Activated CD4-positive, alpha-beta T cell treated with anti-CD3 and anti-CD28 coated beads for 36 hours (primary cell): ENCODE measurements at regions not wholly inside any gene's neighbourhood (a gene's known extent, or its start where the extent isn't known, plus 50 kb on each side); places are given as distances from the start of the nearest gene placed in this dataset.
"Not testable (repeated sequence)": the region's sequence is repeated elsewhere in the genome, so short reads cannot be mapped to it uniquely, and the experiment has no call there.

Source experiments
- ATAC-seq: fragments of 200-7000 bp; cut with Tn5 transposase; one replicate; pipeline ENCODE4 v1.10.0; 2021; ENCODE audit warnings: mild to moderate bottlenecking, moderate library complexity
- CTCF ChIA-PET: fragments of 350-600 bp; sonication (Branson Sonifier 250); formaldehyde crosslinking; loops from one replicate; lab custom pipeline; 2021; ENCODE audit warnings: antibody characterized with exemption; lab: Charles Lee
- POLR2A ChIA-PET: fragments of 350-600 bp; sonication (Branson Sonifier 250); formaldehyde crosslinking; loops from one replicate; lab custom pipeline; 2021; ENCODE audit warnings: antibody characterized with exemption, inconsistent platforms; lab: Charles Lee
- DNase-seq: peaks from one replicate; pipeline ENCODE4 v3.0.0-alpha.2; 2020
- H3K27ac Mint-ChIP-seq: one replicate; pipeline ENCODE4 v1.8.0; 2021; ENCODE audit warnings: mixed read lengths
- H3K27me3 Mint-ChIP-seq: one replicate; pipeline ENCODE4 v1.8.0; 2021; ENCODE audit warnings: mixed read lengths
- H3K36me3 Mint-ChIP-seq: one replicate; pipeline ENCODE4 v1.8.0; 2021; ENCODE audit warnings: low read depth, mixed read lengths
- H3K4me1 Mint-ChIP-seq: one replicate; pipeline ENCODE4 v1.8.0; 2021; ENCODE audit warnings: mixed read lengths
- H3K4me3 Mint-ChIP-seq: one replicate; pipeline ENCODE4 v1.8.0; 2021; ENCODE audit warnings: mild to moderate bottlenecking, moderate library complexity, mixed read lengths
- H3K9me3 Mint-ChIP-seq: one replicate; pipeline ENCODE4 v1.8.0; 2021; ENCODE audit warnings: low read depth, mixed read lengths
- intact Hi-C, 2 experiments: fragments of 100-400 bp; cut with DNase I in 1 of 2; cut with micrococcal nuclease in 1 of 2; formaldehyde crosslinking; loops; one replicate each; pipeline versions ENCODE4 v1.14.2 to v1.15.1; 2022 to 2024; cut with DNase I, micrococcal nuclease

- H3K27ac Mint-ChIP-seq: no peak overlapping the region
- H3K4me3 Mint-ChIP-seq: no peak overlapping the region
- intact Hi-C loops: no loop called here
- no peaks in the 10 kb centered on the region for H3K9me3 Mint-ChIP-seq
- ATAC-seq: no peak
- no peaks in the 10 kb centered on the region for H3K4me1 Mint-ChIP-seq
- CTCF ChIA-PET: no interaction called here
- no peak for DNase-seq
- no peaks in the 10 kb centered on the region for H3K36me3 Mint-ChIP-seq
- POLR2A ChIA-PET: no interaction called here
- peaks cover 5% of the 10 kb centered on the region for H3K27me3 Mint-ChIP-seq
Measured at GRCh38 chr6:147675281-147675680, 166.8 kb downstream of the SAMD5 start.

- H3K36me3 Mint-ChIP-seq: no peaks in the 10 kb centered on the region
- no peak for ATAC-seq
- no peaks in the 10 kb centered on the region for H3K9me3 Mint-ChIP-seq
- DNase-seq: no peak
- H3K4me3 Mint-ChIP-seq: no peak overlapping the region
- intact Hi-C loops: no loop called here
- ChIA-PET CTCF (interaction anchor here (0.7 kb wide), 1 partner anchor 421 kb away, joined by 3 read pairs; no protein-coding TSS in a partner anchor), POLR2A (no interaction called here)
- H3K27me3 Mint-ChIP-seq: peaks cover 6% of the 10 kb centered on the region
- no peak overlapping the region for H3K27ac Mint-ChIP-seq
- no peaks in the 10 kb centered on the region for H3K4me1 Mint-ChIP-seq
Measured at GRCh38 chr6:147676495-147677199, 168.2 kb downstream of the SAMD5 start.

DNA sequence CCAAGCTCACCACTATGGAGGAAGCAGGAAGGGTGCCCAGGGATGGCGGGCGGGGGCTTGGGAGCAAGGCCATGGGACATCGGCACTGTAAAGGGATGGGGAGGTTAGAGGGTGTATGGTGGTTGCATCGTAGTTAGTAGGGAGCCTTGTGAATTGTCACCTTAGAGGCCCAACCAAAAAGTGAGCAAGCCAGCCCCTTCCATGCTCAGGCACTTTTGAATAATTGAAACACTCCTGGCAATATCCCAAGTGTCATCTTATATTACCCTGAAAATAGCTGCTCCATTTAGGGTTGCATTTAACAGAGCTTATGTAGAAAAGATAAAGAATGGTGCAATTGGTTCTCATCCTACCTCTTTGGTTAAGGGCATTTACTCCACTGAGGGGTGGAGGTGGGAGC lies 169.2 kb downstream of the SAMD5 start:
- DNase-seq (no peak), ATAC-seq (no peak)
- intact Hi-C loops: no loop called here
- Mint-ChIP-seq H3K4me3 (no peak overlapping the region), H3K4me1 (no peaks in the 10 kb centered on the region), H3K27me3 (peaks cover 10% of the 10 kb centered on the region), H3K9me3 (no peaks in the 10 kb centered on the region), H3K27ac (no peak overlapping the region), H3K36me3 (no peaks in the 10 kb centered on the region)
- ChIA-PET POLR2A (no interaction called here), CTCF (interaction anchor here (0.7 kb wide), 1 partner anchor 422 kb away, joined by 3 read pairs; no protein-coding TSS in a partner anchor)

DNA sequence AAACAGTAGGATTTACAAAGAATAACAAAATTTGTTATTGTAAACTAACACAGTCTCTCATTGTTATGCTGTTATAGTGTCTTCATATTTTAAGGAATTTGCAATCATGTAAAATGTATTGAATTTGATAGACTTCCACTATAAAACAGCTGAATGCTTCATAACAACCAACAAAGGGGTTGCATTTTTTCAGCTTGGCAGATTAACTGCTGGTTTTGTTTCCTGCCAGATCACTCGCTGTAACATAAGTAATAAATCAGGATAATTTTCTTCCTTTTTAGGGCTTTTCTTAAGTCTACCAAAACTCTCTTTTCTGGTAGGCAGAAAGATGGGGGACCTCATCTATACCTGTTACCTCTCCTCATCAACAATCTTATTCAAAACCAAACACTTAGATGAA lies 169.8 kb downstream of the SAMD5 start:
- Mint-ChIP-seq H3K36me3 (no peaks in the 10 kb centered on the region), H3K4me1 (no peaks in the 10 kb centered on the region), H3K4me3 (no peak overlapping the region), H3K27ac (no peak overlapping the region), H3K27me3 (peaks cover 10% of the 10 kb centered on the region), H3K9me3 (no peaks in the 10 kb centered on the region)
- DNase-seq (no peak), ATAC-seq (no peak)
- ChIA-PET CTCF (no interaction called here), POLR2A (no interaction called here)
- intact Hi-C loops: no loop called here

DNA sequence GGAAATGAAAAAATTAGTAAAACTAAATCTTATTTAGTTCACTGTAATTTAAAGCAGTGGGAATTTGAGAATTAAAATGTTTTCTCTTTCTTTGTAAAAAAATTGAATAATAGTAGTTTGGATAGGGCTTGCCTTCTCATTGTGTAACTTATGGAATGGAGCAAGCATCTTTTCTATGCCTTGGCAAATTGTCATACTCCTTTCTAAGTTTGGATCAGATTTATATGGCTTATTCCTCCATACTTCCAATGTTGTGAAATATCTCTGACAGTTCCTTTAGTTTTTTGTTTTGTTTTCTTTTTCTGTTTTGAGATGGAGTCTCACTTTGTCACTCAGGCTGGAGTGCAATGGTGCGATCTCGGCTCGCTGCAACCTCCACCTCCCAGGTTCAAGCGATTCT lies 176.4 kb downstream of the SAMD5 start:
- ChIA-PET CTCF (no interaction called here), POLR2A (no interaction called here)
- H3K36me3 Mint-ChIP-seq: no peaks in the 10 kb centered on the region
- ATAC-seq: no peak
- H3K27ac Mint-ChIP-seq: no peak overlapping the region
- H3K4me1 Mint-ChIP-seq: no peaks in the 10 kb centered on the region
- H3K9me3 Mint-ChIP-seq: no peaks in the 10 kb centered on the region
- peaks cover 5% of the 10 kb centered on the region for H3K27me3 Mint-ChIP-seq
- intact Hi-C loops: no loop called here
- no peak overlapping the region for H3K4me3 Mint-ChIP-seq
- DNase-seq: no peak

GRCh38 chr6:147689398-147689797 lies 180.9 kb downstream of the SAMD5 start:
- intact Hi-C loops: no loop called here
- POLR2A ChIA-PET: no interaction called here
- H3K36me3 Mint-ChIP-seq: no peaks in the 10 kb centered on the region
- no peak overlapping the region for H3K27ac Mint-ChIP-seq
- H3K4me1 Mint-ChIP-seq: no peaks in the 10 kb centered on the region
- DNase-seq (no peak), ATAC-seq (no peak)
- no peak overlapping the region for H3K4me3 Mint-ChIP-seq
- H3K27me3 Mint-ChIP-seq: no peaks in the 10 kb centered on the region
- H3K9me3 Mint-ChIP-seq: no peaks in the 10 kb centered on the region
- CTCF ChIA-PET: no interaction called here

DNA sequence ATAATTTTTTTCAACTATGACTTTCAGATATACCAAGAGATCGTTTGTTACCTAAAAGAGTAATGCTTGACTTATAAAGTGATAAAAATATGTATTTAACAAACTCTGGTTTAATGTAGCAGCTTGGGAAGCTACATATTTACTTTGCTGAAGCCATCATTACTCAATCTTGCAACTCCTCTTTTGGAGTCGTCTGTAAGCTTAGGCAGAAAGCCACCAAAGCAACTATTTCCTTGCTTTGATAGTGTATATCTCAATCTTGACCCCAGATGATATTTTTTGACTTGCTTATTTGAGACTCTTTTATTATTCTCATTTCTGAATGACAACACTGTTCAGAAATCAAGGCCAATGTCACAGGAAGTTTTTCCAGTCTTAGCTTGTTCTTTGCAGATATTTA lies 183.0 kb downstream of the SAMD5 start:
- H3K36me3 Mint-ChIP-seq: no peaks in the 10 kb centered on the region
- no peak overlapping the region for H3K4me3 Mint-ChIP-seq
- no peak overlapping the region for H3K27ac Mint-ChIP-seq
- intact Hi-C loops: no loop called here
- H3K4me1 Mint-ChIP-seq: no peaks in the 10 kb centered on the region
- no peaks in the 10 kb centered on the region for H3K9me3 Mint-ChIP-seq
- no peak for ATAC-seq
- ChIA-PET CTCF (no interaction called here), POLR2A (no interaction called here)
- no peak for DNase-seq
- H3K27me3 Mint-ChIP-seq: no peaks in the 10 kb centered on the region

DNA sequence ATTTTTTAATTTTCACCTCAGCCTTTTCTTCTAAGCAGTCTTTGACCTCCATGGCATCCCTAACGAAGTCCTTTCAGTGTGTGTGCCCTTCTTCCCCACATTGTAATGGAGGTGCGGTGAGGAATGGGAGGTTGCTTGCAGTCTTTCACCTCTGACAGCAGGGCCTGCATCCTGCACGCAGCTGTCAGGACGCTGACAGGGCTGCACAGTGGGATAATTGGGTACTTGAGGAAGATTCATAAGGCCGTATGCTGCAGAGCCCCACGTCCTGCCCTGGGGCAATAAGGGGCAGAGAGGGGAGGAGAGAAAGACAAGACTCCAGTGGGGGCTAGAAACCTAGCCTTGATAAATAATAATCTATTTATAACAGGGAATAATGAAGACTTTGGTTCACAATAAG lies 184.7 kb downstream of the SAMD5 start:
- H3K4me3 Mint-ChIP-seq: no peak overlapping the region
- H3K9me3 Mint-ChIP-seq: no peaks in the 10 kb centered on the region
- ChIA-PET CTCF (no interaction called here), POLR2A (no interaction called here)
- H3K36me3 Mint-ChIP-seq: no peaks in the 10 kb centered on the region
- no peak for ATAC-seq
- no peak for DNase-seq
- H3K27ac Mint-ChIP-seq: no peak overlapping the region
- intact Hi-C loops: no loop called here
- H3K4me1 Mint-ChIP-seq: no peaks in the 10 kb centered on the region
- no peaks in the 10 kb centered on the region for H3K27me3 Mint-ChIP-seq

DNA sequence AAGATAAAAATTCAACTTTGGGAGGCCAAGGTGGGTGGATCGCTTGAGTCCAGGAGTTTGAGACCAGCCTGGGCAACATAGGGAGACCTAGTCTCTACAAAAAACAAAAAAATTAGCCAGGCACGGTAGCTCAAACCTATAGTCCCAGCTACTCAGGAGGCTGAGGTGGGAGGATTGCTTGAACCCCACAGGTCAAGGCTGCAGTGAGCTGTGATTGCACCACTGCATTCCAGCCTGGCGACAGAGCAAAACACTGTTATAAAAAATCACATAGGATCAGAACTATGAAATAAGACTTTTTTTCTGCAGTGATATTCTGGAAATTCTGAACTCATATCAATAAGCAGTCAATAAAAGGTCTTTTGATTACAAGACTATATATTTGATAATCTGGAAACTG lies 186.1 kb downstream of the SAMD5 start:
- H3K36me3 Mint-ChIP-seq, H3K4me3 Mint-ChIP-seq, H3K4me1 Mint-ChIP-seq, H3K27ac Mint-ChIP-seq, intact Hi-C loops, POLR2A ChIA-PET, DNase-seq, ATAC-seq, H3K9me3 Mint-ChIP-seq, CTCF ChIA-PET, H3K27me3 Mint-ChIP-seq: not testable (repeated sequence)

DNA sequence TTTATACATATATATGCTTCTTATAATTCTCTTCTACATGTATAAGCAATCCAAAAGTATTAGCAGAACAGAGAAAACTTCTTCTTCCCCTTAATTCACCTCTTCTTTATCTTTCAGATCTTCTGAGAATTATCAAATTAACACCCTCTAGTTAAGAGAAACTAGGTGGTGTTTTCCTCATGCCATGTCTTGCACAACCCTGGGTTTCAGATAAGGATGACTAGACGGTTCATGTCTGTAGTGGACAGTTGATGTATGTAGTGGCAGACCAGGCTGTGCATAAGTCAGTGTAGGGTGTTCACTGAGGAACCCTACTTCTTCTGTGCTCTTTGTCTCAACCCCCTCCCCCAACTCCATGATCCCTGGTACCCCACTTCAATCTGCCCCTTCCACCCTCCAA lies 187.3 kb downstream of the SAMD5 start:
- intact Hi-C loops: no loop called here
- no peak overlapping the region for H3K4me3 Mint-ChIP-seq
- ChIA-PET CTCF (no interaction called here), POLR2A (no interaction called here)
- H3K27me3 Mint-ChIP-seq: no peaks in the 10 kb centered on the region
- H3K9me3 Mint-ChIP-seq: no peaks in the 10 kb centered on the region
- no peak for ATAC-seq
- no peak for DNase-seq
- no peaks in the 10 kb centered on the region for H3K36me3 Mint-ChIP-seq
- no peak overlapping the region for H3K27ac Mint-ChIP-seq
- no peaks in the 10 kb centered on the region for H3K4me1 Mint-ChIP-seq

DNA sequence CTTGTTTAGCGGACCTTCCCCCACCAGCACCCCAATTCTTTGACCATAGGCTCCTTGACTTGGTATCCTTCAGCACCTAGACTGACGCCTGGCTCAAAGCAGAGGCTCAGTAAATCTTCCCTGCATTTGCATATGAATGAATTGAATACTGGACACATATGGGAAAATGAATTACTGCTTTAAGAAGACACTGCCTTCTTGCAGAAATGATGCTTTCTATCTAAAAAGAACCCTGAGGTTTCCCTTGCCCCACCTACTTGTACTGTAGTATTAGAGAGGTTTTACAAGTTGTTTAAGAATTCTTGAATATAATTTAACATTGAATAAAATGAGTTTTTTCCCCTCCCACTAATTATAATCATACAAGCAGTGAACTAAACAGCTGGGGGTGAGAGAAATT lies 190.7 kb downstream of the SAMD5 start:
- Mint-ChIP-seq H3K4me1 (no peaks in the 10 kb centered on the region), H3K9me3 (no peaks in the 10 kb centered on the region), H3K27ac (no peak overlapping the region), H3K27me3 (no peaks in the 10 kb centered on the region), H3K4me3 (no peak overlapping the region), H3K36me3 (no peaks in the 10 kb centered on the region)
- ChIA-PET CTCF (interaction anchor here (1.0 kb wide), 1 partner anchor 765 kb away, joined by 5 read pairs; no protein-coding TSS in a partner anchor), POLR2A (no interaction called here)
- intact Hi-C loops: no loop called here
- no peak for DNase-seq
- no peak for ATAC-seq

DNA sequence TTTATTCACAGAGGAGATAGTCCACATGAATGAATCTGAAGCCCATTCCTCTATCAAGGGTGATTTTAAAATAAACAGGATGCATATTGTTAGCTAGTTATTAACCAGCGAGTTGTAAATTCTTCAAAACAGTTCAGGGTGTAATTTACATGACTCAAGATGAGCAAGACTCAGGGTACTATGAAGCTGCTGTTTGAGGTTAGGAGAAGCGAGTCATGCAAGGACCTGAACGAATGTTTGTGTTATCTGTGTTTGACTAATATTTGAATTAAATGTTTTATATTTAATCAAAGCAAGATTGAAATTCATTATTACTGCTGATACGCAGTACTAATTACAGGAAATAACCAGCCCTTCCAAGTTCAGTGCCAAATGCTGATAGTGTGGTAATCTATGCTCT lies 191.1 kb downstream of the SAMD5 start:
- ChIA-PET CTCF (interaction anchor here (1.0 kb wide), 1 partner anchor 764 kb away, joined by 5 read pairs; no protein-coding TSS in a partner anchor), POLR2A (no interaction called here)
- Mint-ChIP-seq H3K36me3 (no peaks in the 10 kb centered on the region), H3K27me3 (no peaks in the 10 kb centered on the region), H3K4me1 (no peaks in the 10 kb centered on the region), H3K4me3 (no peak overlapping the region), H3K9me3 (no peaks in the 10 kb centered on the region), H3K27ac (no peak overlapping the region)
- no peak for ATAC-seq
- intact Hi-C loops: no loop called here
- no peak for DNase-seq
